A549 (cell line): ENCODE measurements at regions not wholly inside any gene's neighbourhood (a gene's known extent, or its start where the extent isn't known, plus 50 kb on each side); places are given as distances from the start of the nearest gene placed in this dataset.

ENCODE experiments used
- ATAC-seq, 2 experiments: fragments of 200-7000 bp in 1 of 2; fragments of >200 bp in 1 of 2; cut with Nextera tagmentation in 1 of 2; cut with Tn5 transposase in 1 of 2; 3 replicates each; pipeline versions ENCODE4 v1.8.0 to v1.9.1; 2018 to 2020; ENCODE audit warnings: mild to moderate bottlenecking in 1 of 2, moderate library complexity in 1 of 2
- CTCF ChIA-PET: fragments of 300-600 bp; sonication (Branson Sonifier 250); formaldehyde crosslinking; extraction: SDS; loops from one replicate; lab custom pipeline; 2021; ENCODE audit warnings: antibody characterized with exemption, inconsistent platforms; lab: Yijun Ruan, JAX
- POLR2A ChIA-PET: fragments of 350-600 bp; formaldehyde crosslinking; extraction: SDS; loops from one replicate; lab custom pipeline; 2021; ENCODE audit warnings: antibody characterized with exemption, inconsistent platforms; lab: Yijun Ruan, JAX
- DNase-seq, 2 experiments: peaks; one replicate each; pipeline versions ENCODE4 v3.0.0 to v3.0.0-alpha.2; 2011 to 2016; ENCODE audit warnings: low read depth in 1 of 2, low spot score in 1 of 2
- FAIRE-seq: peaks from 2 replicates; lab custom pipeline; 2011; peaks lifted over from hg19 to GRCh38; lab: Jason Lieb, UNC
- H3K27ac ChIP-seq, 2 experiments: fragments of >200 bp; sonication (Bioruptor Twin); formaldehyde crosslinking; 3 replicates each; pipeline ENCODE4 v1.5.1; 2016 to 2017
- H3K4me1 ChIP-seq: fragments of >200 bp; sonication (Bioruptor Twin); formaldehyde crosslinking; 3 replicates; pipeline ENCODE4 v1.6.1; 2016
- H3K4me2 ChIP-seq: fragments of >200 bp; sonication (Bioruptor Twin); formaldehyde crosslinking; 3 replicates; pipeline ENCODE4 v1.6.1; 2016
- H3K4me3 ChIP-seq: fragments of >200 bp; sonication (Bioruptor Twin); formaldehyde crosslinking; 3 replicates; pipeline ENCODE4 v1.5.1; 2016
- H3K9me3 ChIP-seq: fragments of >200 bp; sonication (Bioruptor Twin); formaldehyde crosslinking; 3 replicates; pipeline ENCODE4 v1.6.1; 2016
- CBX8 ChIP-seq: fragments of 200-600 bp; sonication (generic); IDR thresholded peaks from 2 replicates; pipeline ENCODE4 v1.6.1; 2016
- CHD2 ChIP-seq: fragments of 150-350 bp; IDR thresholded peaks from 2 replicates; pipeline ENCODE4 v1.6.1; 2014; ENCODE audit warnings: low read length; ENCODE audit not compliant: partially characterized antibody
- CTCF ChIP-seq: fragments of >200 bp; sonication (Bioruptor Twin); formaldehyde crosslinking; IDR thresholded peaks from 3 replicates; pipeline ENCODE4 v1.5.1; 2016
- EHMT2 ChIP-seq: fragments of 200-600 bp; sonication (generic); IDR thresholded peaks from 2 replicates; pipeline ENCODE4 v1.6.1; 2016; ENCODE audit warnings: antibody characterized with exemption, low read depth, mild to moderate bottlenecking, moderate library complexity
- ESRRA ChIP-seq: fragments of 150-350 bp; IDR thresholded peaks from 2 replicates; pipeline ENCODE4 v1.6.1; 2014; ENCODE audit warnings: mild to moderate bottlenecking, low read length, borderline replicate concordance
- FOSL2 ChIP-seq, 2 experiments: fragments of 450-650 bp in 1 of 2; fragments of >200 bp in 1 of 2; sonication (Bioruptor Twin) in 1 of 2; formaldehyde crosslinking; IDR thresholded peaks; 2 replicates each; pipeline versions ENCODE4 v1.5.0 to v1.6.1; 2016 to 2020; ENCODE audit warnings: mild to moderate bottlenecking in 1 of 2, moderate library complexity in 1 of 2
- FOXS1 ChIP-seq: fragments of 250-450 bp; sonication (Bioruptor Pico); IDR thresholded peaks from 2 replicates; pipeline ENCODE4 v1.5.0; 2020; ENCODE audit warnings: mild to moderate bottlenecking, moderate library complexity
- GATA3 ChIP-seq: IDR thresholded peaks from 2 replicates; pipeline ENCODE4 v1.6.1; 2012; ENCODE audit warnings: borderline replicate concordance
- HMGXB4 ChIP-seq: fragments of 250-450 bp; sonication (Bioruptor Pico); IDR thresholded peaks from 2 replicates; pipeline ENCODE4 v1.5.0; 2021; ENCODE audit warnings: mild to moderate bottlenecking, moderate library complexity, borderline replicate concordance
- HOXB5 ChIP-seq: fragments of 250-450 bp; sonication (Bioruptor Pico); IDR thresholded peaks from 2 replicates; pipeline ENCODE4 v1.5.0; 2020; ENCODE audit warnings: mild to moderate bottlenecking, moderate library complexity
- JUN ChIP-seq, 2 experiments: fragments of >200 bp; sonication (Bioruptor Twin); formaldehyde crosslinking; IDR thresholded peaks; 2 replicates in 1 of 2; 3 replicates in 1 of 2; pipeline ENCODE4 v1.6.1; 2016 to 2017
- MAFK ChIP-seq: fragments of 450-650 bp; IDR thresholded peaks from 2 replicates; pipeline ENCODE4 v1.6.1; 2014; ENCODE audit not compliant: partially characterized antibody
- MAZ ChIP-seq: fragments of 150-350 bp; IDR thresholded peaks from 2 replicates; pipeline ENCODE4 v1.6.1; 2014; ENCODE audit warnings: antibody characterized with exemption, low read depth, low read length, borderline replicate concordance
- MYC ChIP-seq: IDR thresholded peaks from 2 replicates; pipeline ENCODE4 v1.6.1; 2012; ENCODE audit warnings: mild to moderate bottlenecking, inconsistent platforms, low read length, improper control_type of control experiment, borderline replicate concordance
- NPAS2 ChIP-seq: fragments of 250-450 bp; sonication (Bioruptor Pico); IDR thresholded peaks from 2 replicates; pipeline ENCODE4 v1.8.0; 2022; ENCODE audit warnings: mild to moderate bottlenecking, moderate library complexity, borderline replicate concordance
- RAD21 ChIP-seq, 2 experiments: fragments of >200 bp in 1 of 2; sonication (Bioruptor Twin) in 1 of 2; formaldehyde crosslinking in 1 of 2; IDR thresholded peaks in 1 of 2; conservative IDR thresholded peaks in 1 of 2; 2 replicates in 1 of 2; 3 replicates in 1 of 2; pipeline ENCODE4 v1.6.1; 2012 to 2018; ENCODE audit warnings: inconsistent platforms in 1 of 2
- RCOR1 ChIP-seq: fragments of 150-350 bp; IDR thresholded peaks from 2 replicates; pipeline ENCODE4 v1.6.1; 2014; ENCODE audit warnings: antibody characterized with exemption, low read length, low read depth
- REST ChIP-seq: fragments of 200-600 bp; sonication (generic); IDR thresholded peaks from 2 replicates; pipeline ENCODE4 v1.6.1; 2016; ENCODE audit warnings: antibody characterized with exemption, mild to moderate bottlenecking, moderate library complexity
- RFX5 ChIP-seq: fragments of 450-650 bp; IDR thresholded peaks from 2 replicates; pipeline ENCODE4 v1.7.1; 2014; ENCODE audit warnings: antibody characterized with exemption, mild to moderate bottlenecking, moderate library complexity
- RNF2 ChIP-seq: fragments of 200-600 bp; sonication (generic); IDR thresholded peaks from 2 replicates; pipeline ENCODE4 v1.6.1; 2016; ENCODE audit warnings: low read depth, mild to moderate bottlenecking, antibody characterized with exemption, moderate library complexity, borderline replicate concordance
- SMC3 ChIP-seq: fragments of >200 bp; sonication (Bioruptor Twin); formaldehyde crosslinking; IDR thresholded peaks from 3 replicates; pipeline ENCODE4 v1.6.1; 2018; ENCODE audit warnings: inconsistent platforms
- USF2 ChIP-seq: fragments of 450-650 bp; IDR thresholded peaks from 2 replicates; pipeline ENCODE4 v1.6.1; 2014; ENCODE audit warnings: antibody characterized with exemption
- ZFP36 ChIP-seq: fragments of 450-650 bp; IDR thresholded peaks from 2 replicates; pipeline ENCODE4 v1.6.1; 2014; ENCODE audit warnings: borderline replicate concordance; ENCODE audit not compliant: partially characterized antibody
- ZSCAN20 ChIP-seq: fragments of 250-450 bp; sonication (Bioruptor Pico); IDR thresholded peaks from 2 replicates; pipeline ENCODE4 v1.8.0; 2022; ENCODE audit warnings: mild to moderate bottlenecking, moderate library complexity
- WGBS: methylation state at CpG from one replicate; pipeline ENCODE4 v1.1.6; 2017; ENCODE audit errors: missing lambda C conversion rate; 5-methylcytosine and 5-hydroxymethylcytosine counted together

GRCh38 chr1:228960705-228961104 lies 225.4 kb downstream of the RHOU start (continued):
- TF ChIP-seq CTCF (no peak), MAFK (no peak), HMGXB4 (CRISPR knock-in tag) (no peak), NPAS2 (CRISPR knock-in tag) (no peak), ZSCAN20 (CRISPR knock-in tag) (no peak), REST (no peak), CBX8 (no peak)

GRCh38 chr1:228961511-228961910 lies 226.2 kb downstream of the RHOU start:
- ChIA-PET POLR2A (no interaction called here), CTCF (no interaction called here)
- no peak for DNase-seq

GRCh38 chr1:228963795-228964177 lies 228.5 kb downstream of the RHOU start:
- Histone ChIP-seq H3K4me2 (peak overlapping the region; percentile 64), H3K4me3 (no peak overlapping the region), H3K9me3 (no peaks in the 10 kb centered on the region), H3K27ac (peak overlapping the region; percentile 69 to 79), H3K4me1 (peaks cover 18% of the 10 kb centered on the region)
- CTCF ChIA-PET = interaction anchor here (1.2 kb wide), 1 partner anchor 229 kb away, joined by 5 read pairs; the partner anchor contains the start of gene RHOU
- TF ChIP-seq CHD2 = no peak
- no peak for TF ChIP-seq RCOR1
- no peak for TF ChIP-seq ESRRA
- TF ChIP-seq MAZ = no peak
- no peak for TF ChIP-seq RAD21 (conservative IDR thresholded peaks at IDR 0.05 in 1 of 2, IDR thresholded peaks at IDR 0.05 in 1 of 2)
- no peak for TF ChIP-seq USF2
- TF ChIP-seq JUN (IDR thresholded peaks at IDR 0.05) = no peak
- no peak for TF ChIP-seq RNF2
- no peak for TF ChIP-seq HOXB5 (CRISPR knock-in tag)
- TF ChIP-seq FOSL2 (IDR thresholded peaks at IDR 0.05) = no peak
- no peak for TF ChIP-seq FOSL2 (CRISPR knock-in tag; IDR thresholded peaks at IDR 0.05)
- no peak for TF ChIP-seq SMC3
- no peak for TF ChIP-seq MYC
- no peak for TF ChIP-seq NPAS2 (CRISPR knock-in tag)
- no peak for TF ChIP-seq EHMT2
- no peak for TF ChIP-seq FOXS1
- WGBS = 98% methylated on average over 2 of the region's 2 CpGs
- DNase-seq (no peak), FAIRE-seq (no peak), ATAC-seq (peak; percentile 43 to 62; a peak in 4 of 6 replicates)
- POLR2A ChIA-PET = interaction anchor here (1.0 kb wide), 2 partner anchors 103 to 108 kb away, joined by 4 read pairs; no protein-coding TSS in a partner anchor

More at GRCh38 chr1:228961511-228961910, 226.2 kb downstream of the RHOU start:
- FAIRE-seq (no peak), ATAC-seq (no peak)
- Histone ChIP-seq H3K4me3 (no peak overlapping the region), H3K27ac (no peak overlapping the region), H3K9me3 (no peaks in the 10 kb centered on the region), H3K4me1 (peaks cover 18% of the 10 kb centered on the region)
- no peak for TF ChIP-seq RFX5
- TF ChIP-seq ZFP36 = no peak
- no peak for TF ChIP-seq SMC3
- no peak for TF ChIP-seq GATA3
- TF ChIP-seq, all 56 proteins: peak for 0
- H3K4me2 ChIP-seq = no peak overlapping the region
- WGBS = 90% methylated on average over 6 of the region's 6 CpGs
